Osteoblast (primary cell): ENCODE measurements at regions not wholly inside any gene's neighbourhood (a gene's known extent, or its start where the extent isn't known, plus 50 kb on each side); places are given as distances from the start of the nearest gene placed in this dataset.
"Not testable (repeated sequence)": the region's sequence is repeated elsewhere in the genome, so short reads cannot be mapped to it uniquely, and the experiment has no call there.

Experiments used
- DNase-seq: peaks from one replicate; pipeline ENCODE4 v3.0.0; 2011; ENCODE audit warnings: low spot score, mixed read lengths; ENCODE audit not compliant: insufficient read length; ENCODE audit errors: missing footprints
- H2AFZ ChIP-seq: 2 replicates; pipeline ENCODE4 v1.6.0; 2011; ENCODE audit warnings: mild to moderate bottlenecking, low read length
- H3K27ac ChIP-seq: 2 replicates; pipeline ENCODE4 v1.5.1; 2011; ENCODE audit warnings: mild to moderate bottlenecking, low read depth, low read length, moderate library complexity
- H3K27me3 ChIP-seq: 2 replicates; pipeline ENCODE4 v1.6.0; 2012; ENCODE audit warnings: mild to moderate bottlenecking, control low read depth, inconsistent platforms, low read length, moderate library complexity; ENCODE audit not compliant: insufficient read depth
- H3K36me3 ChIP-seq: 2 replicates; pipeline ENCODE4 v1.5.1; 2011; ENCODE audit warnings: mild to moderate bottlenecking, low read length, control low read depth, moderate library complexity; ENCODE audit not compliant: insufficient read depth
- H3K4me1 ChIP-seq: 2 replicates; pipeline ENCODE4 v1.5.1; 2011; ENCODE audit warnings: mild to moderate bottlenecking, low read length, control low read depth, moderate library complexity; ENCODE audit not compliant: insufficient read depth
- H3K4me2 ChIP-seq: 2 replicates; pipeline ENCODE4 v1.6.0; 2011; ENCODE audit warnings: mild to moderate bottlenecking, low read length; ENCODE audit not compliant: insufficient read depth
- H3K4me3 ChIP-seq: fragments of 200-600 bp; sonication (generic); 3 replicates; pipeline ENCODE4 v1.5.1; 2012; ENCODE audit warnings: mild to moderate bottlenecking, low read length, inconsistent platforms; ENCODE audit not compliant: insufficient read depth
- H3K79me2 ChIP-seq: 2 replicates; pipeline ENCODE4 v1.6.0; 2012; ENCODE audit warnings: mild to moderate bottlenecking, low read length, control low read depth, inconsistent platforms; ENCODE audit not compliant: insufficient read depth
- H3K9me3 ChIP-seq: 2 replicates; pipeline ENCODE4 v1.5.1; 2011; ENCODE audit warnings: low read depth, low read length, control low read depth
- H4K20me1 ChIP-seq: 2 replicates; pipeline ENCODE4 v1.6.0; 2012; ENCODE audit warnings: mild to moderate bottlenecking, low read length, control low read depth; ENCODE audit not compliant: insufficient read depth
- TF ChIP-seq, protein P1 (sequence below): IDR thresholded peaks from 2 replicates; pipeline ENCODE4 v1.5.1; 2011; ENCODE audit warnings: mild to moderate bottlenecking, low read depth, low read length, moderate library complexity; ENCODE audit errors: extremely low read depth

- Histone ChIP-seq H3K27ac (no peak overlapping the region), H3K27me3 (no peaks in the 10 kb centered on the region), H3K79me2 (no peaks in the 10 kb centered on the region), H2AFZ (no peak overlapping the region), H3K36me3 (no peaks in the 10 kb centered on the region), H4K20me1 (no peaks in the 10 kb centered on the region), H3K4me3 (no peak overlapping the region), H3K9me3 (no peaks in the 10 kb centered on the region), H3K4me1 (no peaks in the 10 kb centered on the region), H3K4me2 (no peak overlapping the region)
- no peak for DNase-seq
- TF ChIP-seq, protein P1, sequence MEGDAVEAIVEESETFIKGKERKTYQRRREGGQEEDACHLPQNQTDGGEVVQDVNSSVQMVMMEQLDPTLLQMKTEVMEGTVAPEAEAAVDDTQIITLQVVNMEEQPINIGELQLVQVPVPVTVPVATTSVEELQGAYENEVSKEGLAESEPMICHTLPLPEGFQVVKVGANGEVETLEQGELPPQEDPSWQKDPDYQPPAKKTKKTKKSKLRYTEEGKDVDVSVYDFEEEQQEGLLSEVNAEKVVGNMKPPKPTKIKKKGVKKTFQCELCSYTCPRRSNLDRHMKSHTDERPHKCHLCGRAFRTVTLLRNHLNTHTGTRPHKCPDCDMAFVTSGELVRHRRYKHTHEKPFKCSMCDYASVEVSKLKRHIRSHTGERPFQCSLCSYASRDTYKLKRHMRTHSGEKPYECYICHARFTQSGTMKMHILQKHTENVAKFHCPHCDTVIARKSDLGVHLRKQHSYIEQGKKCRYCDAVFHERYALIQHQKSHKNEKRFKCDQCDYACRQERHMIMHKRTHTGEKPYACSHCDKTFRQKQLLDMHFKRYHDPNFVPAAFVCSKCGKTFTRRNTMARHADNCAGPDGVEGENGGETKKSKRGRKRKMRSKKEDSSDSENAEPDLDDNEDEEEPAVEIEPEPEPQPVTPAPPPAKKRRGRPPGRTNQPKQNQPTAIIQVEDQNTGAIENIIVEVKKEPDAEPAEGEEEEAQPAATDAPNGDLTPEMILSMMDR: no peak
Measured at GRCh38 chr14:105986894-105987284, 460.5 kb downstream of the TMEM121 start.

DNA sequence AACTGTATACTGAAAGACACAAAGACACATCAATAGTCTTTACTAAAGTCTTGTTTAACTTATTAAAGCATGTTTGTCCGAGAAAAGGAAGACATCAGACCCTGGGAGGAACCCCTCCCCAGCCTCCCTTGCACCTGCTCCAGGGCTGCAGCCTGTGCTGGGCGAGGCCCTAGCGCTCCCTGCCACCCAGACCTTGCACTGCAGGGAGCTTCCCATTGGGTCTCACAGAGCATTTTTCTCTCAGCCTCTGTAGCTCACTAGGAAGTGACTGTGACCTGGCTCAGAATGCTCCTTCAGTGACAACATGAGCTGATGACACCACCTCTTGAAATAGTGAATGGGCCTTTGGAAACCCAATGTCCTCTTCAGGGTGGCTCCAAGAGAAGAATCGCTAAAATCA, 461.2 kb downstream of the TMEM121 start:
- H4K20me1 ChIP-seq: no peaks in the 10 kb centered on the region
- H3K9me3 ChIP-seq: no peaks in the 10 kb centered on the region
- no peak overlapping the region for H3K4me3 ChIP-seq
- TF ChIP-seq, protein P1: no peak
- no peaks in the 10 kb centered on the region for H3K4me1 ChIP-seq
- H3K36me3 ChIP-seq: no peaks in the 10 kb centered on the region
- no peaks in the 10 kb centered on the region for H3K79me2 ChIP-seq
- DNase-seq: no peak
- no peak overlapping the region for H2AFZ ChIP-seq
- no peak overlapping the region for H3K4me2 ChIP-seq
- H3K27ac ChIP-seq: no peak overlapping the region
- no peaks in the 10 kb centered on the region for H3K27me3 ChIP-seq

DNA sequence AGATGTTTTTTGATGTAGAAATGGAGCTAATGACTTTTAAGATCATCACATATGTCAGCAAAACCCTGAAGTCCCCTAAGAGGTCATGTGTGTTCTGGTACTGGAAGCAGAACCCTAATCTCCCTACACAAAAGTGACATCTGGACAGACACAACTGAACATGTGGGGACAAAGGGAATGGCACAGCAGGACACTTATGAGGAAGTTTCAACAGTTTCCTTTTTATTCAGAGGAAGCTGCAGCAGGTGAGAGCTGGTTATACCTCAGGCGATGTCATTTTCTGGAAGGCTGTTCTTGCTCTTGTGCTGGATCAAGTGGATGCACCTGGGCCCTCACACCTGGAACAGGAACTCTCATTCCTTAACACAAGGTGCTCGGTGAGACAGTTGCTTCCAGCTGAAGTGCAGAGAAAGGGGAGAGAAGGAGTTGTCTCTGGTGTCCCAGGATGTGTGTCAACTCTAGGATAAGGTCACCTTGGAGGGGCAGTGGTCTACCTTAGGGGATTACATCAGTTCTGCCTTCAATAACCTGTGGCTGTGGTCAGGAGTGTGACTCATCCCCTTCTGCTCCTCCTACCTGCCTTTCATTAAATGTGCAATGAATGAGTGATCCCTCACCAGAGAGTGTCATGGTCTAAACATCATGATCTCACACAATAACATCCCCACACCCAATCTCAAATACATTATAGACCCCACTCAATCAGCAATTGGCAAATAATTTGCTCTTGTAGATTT, 463.4 kb downstream of the TMEM121 start:
- Histone ChIP-seq H3K4me3 (no peak overlapping the region), H3K4me2 (no peak overlapping the region), H2AFZ (no peak overlapping the region), H3K79me2 (no peaks in the 10 kb centered on the region), H4K20me1 (no peaks in the 10 kb centered on the region), H3K27ac (no peak overlapping the region), H3K36me3 (no peaks in the 10 kb centered on the region), H3K4me1 (peaks cover 3% of the 10 kb centered on the region), H3K9me3 (no peaks in the 10 kb centered on the region), H3K27me3 (no peaks in the 10 kb centered on the region)
- TF ChIP-seq, protein P1: no peak
- no peak for DNase-seq

DNA sequence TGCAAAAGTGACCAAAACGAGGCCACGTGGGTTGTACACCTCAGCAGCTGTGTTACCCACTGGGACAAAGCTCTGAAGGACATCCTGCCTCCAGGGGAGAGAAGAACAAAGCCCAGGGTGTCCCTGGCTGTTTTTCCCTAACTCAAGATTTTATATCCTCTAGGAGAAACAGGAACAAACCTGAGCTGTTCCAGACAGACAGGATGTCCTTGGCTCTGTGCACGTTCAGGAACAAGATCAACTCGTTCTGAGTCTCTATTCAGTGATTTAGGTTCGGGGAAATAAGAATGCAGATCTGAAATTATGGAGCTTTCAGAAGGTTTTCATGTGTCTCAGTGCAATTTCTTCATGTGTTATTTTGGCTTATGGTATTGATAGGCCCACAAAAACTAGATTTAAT, 465.3 kb downstream of the TMEM121 start:
- not testable (repeated sequence) for H4K20me1 ChIP-seq, DNase-seq, H3K27ac ChIP-seq, H3K79me2 ChIP-seq, H3K4me1 ChIP-seq, H3K36me3 ChIP-seq, H3K4me3 ChIP-seq, H3K27me3 ChIP-seq, H3K4me2 ChIP-seq, H3K9me3 ChIP-seq, H2AFZ ChIP-seq
